K562 (cell line): ENCODE measurements at regions not wholly inside any gene's neighbourhood (a gene's known extent, or its start where the extent isn't known, plus 50 kb on each side); places are given as distances from the start of the nearest gene placed in this dataset.
A peak's percentile ranks its signal among the peaks of the same experiment; 100 is the strongest.

Source experiments
- ATAC-seq: fragments of 200-7000 bp; cut with Tn5 transposase; 3 replicates; pipeline ENCODE4 v1.9.1; 2020; ENCODE audit warnings: moderate library complexity
- BruUV-seq: library from RNA; stranded (reverse); fragments of 400-500 nt; replicated peaks from 2 replicates; lab custom pipeline; 2021; lab: Mats Ljungman, UMichigan
- CTCF ChIA-PET: fragments of 300-600 bp; formaldehyde crosslinking; extraction: SDS; loops from one replicate; lab custom pipeline; 2021; ENCODE audit warnings: low intra/inter-chr PET ratio; lab: Yijun Ruan, JAX
- POLR2A ChIA-PET: fragments of 300-600, 350-650 bp; sonication (Branson Sonifier 250); formaldehyde crosslinking; extraction: SDS; loops from one replicate; lab custom pipeline; 2021; ENCODE audit warnings: antibody characterized with exemption, inconsistent platforms; lab: Yijun Ruan, JAX
- DNase-seq, 4 experiments: peaks; one replicate each; pipeline versions ENCODE4 v3.0.0 to v3.0.0-alpha.2; 2011 to 2018; ENCODE audit warnings: low spot score in 3 of 4, mixed read lengths in 3 of 4; ENCODE audit errors: extremely low read depth in 1 of 4
- FAIRE-seq: peaks from 2 replicates; lab custom pipeline; 2011; peaks lifted over from hg19 to GRCh38; lab: Jason Lieb, UNC
- H2AFZ ChIP-seq: 2 replicates; pipeline ENCODE4 v1.6.0; 2011; ENCODE audit warnings: low read depth, low read length, control low read depth, inconsistent platforms
- H3K27ac ChIP-seq: fragments of 200-600 bp; 3 replicates; pipeline ENCODE4 v1.8.0; 2011; ENCODE audit warnings: low read depth, mild to moderate bottlenecking, control low read depth, inconsistent platforms, low read length, moderate library complexity, mixed read lengths; ENCODE audit errors: extremely low read depth
- H3K27me3 ChIP-seq, 2 experiments: fragments of 300-600 bp in 1 of 2; 2 replicates in 1 of 2; 3 replicates in 1 of 2; pipeline versions ENCODE4 v1.6.0 to v1.8.0; 2011; ENCODE audit warnings: inconsistent platforms in 2 of 2, low read length in 2 of 2, mild to moderate bottlenecking in 1 of 2, mixed read lengths in 1 of 2, moderate library complexity in 1 of 2; ENCODE audit not compliant: control insufficient read depth in 2 of 2, insufficient read depth in 2 of 2
- H3K36me3 ChIP-seq: fragments of 300-600 bp; 3 replicates; pipeline ENCODE4 v1.8.0; 2011; ENCODE audit warnings: mild to moderate bottlenecking, low read length, inconsistent platforms; ENCODE audit not compliant: control insufficient read depth, insufficient read depth
- H3K4me1 ChIP-seq, 2 experiments: fragments of 200-600 bp in 1 of 2; replicated peaks in 1 of 2; 2 replicates in 1 of 2; 3 replicates in 1 of 2; pipeline versions ENCODE4 v1.5.1 to v1.8.0; 2011; ENCODE audit warnings: inconsistent platforms in 2 of 2, low read length in 2 of 2, mild to moderate bottlenecking in 1 of 2, mixed read lengths in 1 of 2, moderate library complexity in 1 of 2; ENCODE audit not compliant: control insufficient read depth in 2 of 2, insufficient read depth in 2 of 2
- H3K4me2 ChIP-seq: 2 replicates; pipeline ENCODE4 v1.6.1; 2011; ENCODE audit warnings: low read length, control low read depth, inconsistent platforms, mixed read lengths; ENCODE audit not compliant: insufficient read depth
- H3K4me3 ChIP-seq: fragments of 200-600 bp; sonication (generic), shearing (Covaris generic); 2 replicates; pipeline ENCODE4 v1.5.1; 2016; ENCODE audit warnings: control low read depth, inconsistent platforms
- H3K79me2 ChIP-seq: fragments of 200-600 bp; 3 replicates; pipeline ENCODE4 v1.8.0; 2011; ENCODE audit warnings: low read length, inconsistent platforms; ENCODE audit not compliant: control insufficient read depth, insufficient read depth
- H3K9ac ChIP-seq, 2 experiments: 2 replicates each; pipeline versions ENCODE4 v1.6.0 to v1.6.1; 2011; ENCODE audit warnings: low read depth in 2 of 2, low read length in 2 of 2, control low read depth in 1 of 2, inconsistent platforms in 1 of 2, mild to moderate bottlenecking in 1 of 2, mixed read lengths in 1 of 2; ENCODE audit not compliant: insufficient read depth in 1 of 2
- H3K9me1 ChIP-seq: one replicate; pipeline ENCODE4 v1.6.0; 2011; ENCODE audit warnings: inconsistent platforms, mild to moderate bottlenecking, low read length, moderate library complexity; ENCODE audit not compliant: control insufficient read depth, insufficient read depth
- H3K9me3 ChIP-seq: replicated peaks from 2 replicates; pipeline ENCODE4 v1.5.1; 2011; ENCODE audit warnings: low read depth, low read length, inconsistent platforms; ENCODE audit not compliant: control insufficient read depth, insufficient read depth
- H4K20me1 ChIP-seq: replicated peaks from 2 replicates; pipeline ENCODE4 v1.6.1; 2011; ENCODE audit warnings: low read length, inconsistent platforms, mixed read lengths; ENCODE audit not compliant: control insufficient read depth, insufficient read depth
- BRD4 ChIP-seq: fragments of 200-600 bp; sonication (generic); IDR thresholded peaks from 2 replicates; pipeline ENCODE4 v1.6.1; 2017; ENCODE audit warnings: inconsistent platforms
- MAFF ChIP-seq: IDR thresholded peaks from 2 replicates; pipeline ENCODE4 v1.6.1; 2012; ENCODE audit warnings: low read length, improper control_type of control experiment
- MAFG ChIP-seq: fragments of 450-650 bp; conservative IDR thresholded peaks from 2 replicates; pipeline ENCODE4 v1.6.1; 2016; ENCODE audit warnings: missing genetic modification characterization, missing compliant biosample characterization
- NFE2 ChIP-seq: IDR thresholded peaks from 2 replicates; pipeline ENCODE4 v1.6.1; 2014; ENCODE audit warnings: antibody characterized with exemption, low read depth
- ZBTB33 ChIP-seq: sonication (generic); formaldehyde crosslinking; IDR thresholded peaks from 2 replicates; pipeline ENCODE4 v1.8.1; 2023; ENCODE audit warnings: mild to moderate bottlenecking, missing genetic modification reagents
- ZNF316 ChIP-seq: fragments of 450-650 bp; IDR thresholded peaks from 2 replicates; pipeline ENCODE4 v1.6.1; 2016
- WGBS: fragments of 100-300 bp; shearing (Covaris generic); methylation state at CpG from one replicate; pipeline ENCODE4 v1.1.6; 2016; ENCODE audit warnings: low coverage, mixed read lengths; ENCODE audit not compliant: insufficient coverage; ENCODE audit errors: missing lambda C conversion rate; 5-methylcytosine and 5-hydroxymethylcytosine counted together
- in situ Hi-C: fragments of 300-500 bp; cut with MboI; formaldehyde crosslinking; loops from 4 replicates; pipeline ENCODE4 v1.15.0; 2018; ENCODE audit warnings: inconsistent platforms, mixed read lengths
- intact Hi-C: fragments of 100-400 bp; cut with micrococcal nuclease; formaldehyde crosslinking; loops from 2 replicates; pipeline ENCODE4 v1.14.2; 2022
- TF ChIP-seq, protein P1 (sequence below): fragments of 200-400 bp; formaldehyde crosslinking; IDR thresholded peaks from 2 replicates; pipeline ENCODE4 v1.6.1; 2017; ENCODE audit warnings: mild to moderate bottlenecking, low read depth, low read length, moderate library complexity

DNA sequence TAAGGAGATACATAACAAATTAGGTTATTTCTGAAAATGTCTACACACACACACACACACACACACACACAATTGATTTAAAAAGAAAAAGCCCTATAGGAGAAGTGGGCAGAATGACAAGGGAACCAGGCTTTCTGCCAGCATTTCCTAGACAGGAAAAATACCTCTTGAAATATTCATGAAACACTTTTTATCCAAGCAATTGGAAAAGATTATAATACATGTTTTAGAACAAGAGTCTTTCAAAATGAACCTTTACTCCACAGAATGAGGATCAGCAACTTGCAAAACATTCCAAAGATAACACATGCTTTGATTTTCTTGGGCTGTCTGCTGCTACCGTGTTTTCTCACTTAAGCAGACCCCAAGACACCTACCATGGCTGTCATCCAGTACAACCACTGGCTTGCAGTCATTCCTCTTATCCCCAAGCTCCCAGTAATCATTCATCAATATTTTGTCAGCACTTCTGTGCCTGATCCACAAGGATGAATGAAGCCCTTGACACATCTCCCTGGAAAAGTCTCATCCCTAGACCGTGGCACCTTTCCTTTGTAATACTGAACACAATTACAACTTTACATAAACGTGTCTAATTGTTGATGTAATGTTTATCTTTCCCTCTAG, 717.1 kb upstream of the ZNF608 start:
- Histone ChIP-seq H3K27me3 (no peaks in the 10 kb centered on the region), H3K4me2 (no peak overlapping the region), H3K27ac (no peak overlapping the region), H3K4me3 (no peak overlapping the region), H2AFZ (no peak overlapping the region), H4K20me1 (no peaks in the 10 kb centered on the region), H3K36me3 (no peaks in the 10 kb centered on the region), H3K4me1 (no peaks in the 10 kb centered on the region), H3K9me1 (no peaks in the 10 kb centered on the region), H3K9ac (no peak overlapping the region), H3K9me3 (no peaks in the 10 kb centered on the region), H3K79me2 (no peaks in the 10 kb centered on the region)
- ATAC-seq (no peak), DNase-seq (no peak), FAIRE-seq (no peak)
- WGBS, result 0% methylated on average over 3 of the region's 3 CpGs
- ChIA-PET CTCF (no interaction called here), POLR2A (no interaction called here)
- BruUV-seq, result no TSS peak
- intact Hi-C loops (no loop called here), in situ Hi-C loops (no loop called here)
- TF ChIP-seq, protein P1, sequence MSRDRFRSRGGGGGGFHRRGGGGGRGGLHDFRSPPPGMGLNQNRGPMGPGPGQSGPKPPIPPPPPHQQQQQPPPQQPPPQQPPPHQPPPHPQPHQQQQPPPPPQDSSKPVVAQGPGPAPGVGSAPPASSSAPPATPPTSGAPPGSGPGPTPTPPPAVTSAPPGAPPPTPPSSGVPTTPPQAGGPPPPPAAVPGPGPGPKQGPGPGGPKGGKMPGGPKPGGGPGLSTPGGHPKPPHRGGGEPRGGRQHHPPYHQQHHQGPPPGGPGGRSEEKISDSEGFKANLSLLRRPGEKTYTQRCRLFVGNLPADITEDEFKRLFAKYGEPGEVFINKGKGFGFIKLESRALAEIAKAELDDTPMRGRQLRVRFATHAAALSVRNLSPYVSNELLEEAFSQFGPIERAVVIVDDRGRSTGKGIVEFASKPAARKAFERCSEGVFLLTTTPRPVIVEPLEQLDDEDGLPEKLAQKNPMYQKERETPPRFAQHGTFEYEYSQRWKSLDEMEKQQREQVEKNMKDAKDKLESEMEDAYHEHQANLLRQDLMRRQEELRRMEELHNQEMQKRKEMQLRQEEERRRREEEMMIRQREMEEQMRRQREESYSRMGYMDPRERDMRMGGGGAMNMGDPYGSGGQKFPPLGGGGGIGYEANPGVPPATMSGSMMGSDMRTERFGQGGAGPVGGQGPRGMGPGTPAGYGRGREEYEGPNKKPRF, result no peak

- CTCF ChIA-PET, result no interaction called here
- no peak for FAIRE-seq
Measured at GRCh38 chr5:125464847-125465432, 718.5 kb upstream of the ZNF608 start.

More at GRCh38 chr5:125464847-125465432, 718.5 kb upstream of the ZNF608 start:
- peak; percentile 35; the same call in 1 of the 2 replicates for TF ChIP-seq ZNF316
- no peak for TF ChIP-seq BRD4
- TF ChIP-seq ZBTB33 (CRISPR knock-in tag), result no peak
- peak; percentile 10; the same call in 1 of the 2 replicates for TF ChIP-seq NFE2
- peak; percentile 46 for TF ChIP-seq MAFG
- TF ChIP-seq MAFF, result peak; percentile 36; the same call in 1 of the 2 replicates
- TF ChIP-seq, all 486 proteins: peak for 4
- H2AFZ ChIP-seq, result no peak overlapping the region
- no peaks in the 10 kb centered on the region for H3K9me3 ChIP-seq
- intact Hi-C loops (no loop called here), in situ Hi-C loops (no loop called here)
- POLR2A ChIA-PET, result no interaction called here
- no peak overlapping the region for H3K4me3 ChIP-seq
- no TSS peak for BruUV-seq
- no peaks in the 10 kb centered on the region for H3K79me2 ChIP-seq
- H3K9ac ChIP-seq, result no peak overlapping the region
- H4K20me1 ChIP-seq, result no peaks in the 10 kb centered on the region
- H3K27me3 ChIP-seq, result no peaks in the 10 kb centered on the region
- no peaks in the 10 kb centered on the region for H3K36me3 ChIP-seq
- ATAC-seq (no peak), DNase-seq (no peak)
- no peak overlapping the region for H3K27ac ChIP-seq
- WGBS, result 1% methylated on average over 5 of the region's 5 CpGs
- H3K4me2 ChIP-seq, result no peak overlapping the region
- no peaks in the 10 kb centered on the region for H3K4me1 ChIP-seq
- H3K9me1 ChIP-seq, result no peaks in the 10 kb centered on the region
